ENCODE measurements at regions not wholly inside any gene's neighbourhood (a gene's known extent, or its start where the extent isn't known, plus 50 kb on each side); places are given as distances from the start of the nearest gene placed in this dataset.

DNA sequence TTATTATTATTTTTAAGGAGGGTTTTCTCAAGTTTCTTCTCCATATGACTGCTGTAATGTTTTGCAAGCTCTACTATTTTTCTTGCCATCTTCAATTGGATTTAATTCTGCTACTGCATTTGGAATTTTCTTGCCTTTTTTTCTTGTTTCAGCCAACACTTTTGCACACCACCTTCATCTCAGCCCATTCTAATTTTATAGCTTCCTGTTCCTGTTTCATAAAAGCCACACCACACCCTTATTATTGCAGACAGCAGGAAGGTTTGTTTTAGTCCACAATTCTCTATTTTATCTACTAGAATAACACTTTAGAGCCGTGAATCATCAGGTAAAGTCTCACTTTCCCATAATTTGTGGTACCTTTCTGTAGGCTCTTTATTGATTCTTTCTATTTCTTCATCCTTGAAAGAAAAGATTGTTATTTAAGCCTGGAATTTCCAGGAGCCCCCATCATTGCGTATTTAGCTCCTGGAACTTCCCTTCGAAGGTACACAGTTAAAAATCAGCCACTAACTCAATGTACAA lies 209.3 kb upstream of the TBX20 start:
- no peak overlapping the region for H3K4me3 ChIP-seq (ENCODE audit: low read depth, low read length)
- TF ChIP-seq, protein P1, sequence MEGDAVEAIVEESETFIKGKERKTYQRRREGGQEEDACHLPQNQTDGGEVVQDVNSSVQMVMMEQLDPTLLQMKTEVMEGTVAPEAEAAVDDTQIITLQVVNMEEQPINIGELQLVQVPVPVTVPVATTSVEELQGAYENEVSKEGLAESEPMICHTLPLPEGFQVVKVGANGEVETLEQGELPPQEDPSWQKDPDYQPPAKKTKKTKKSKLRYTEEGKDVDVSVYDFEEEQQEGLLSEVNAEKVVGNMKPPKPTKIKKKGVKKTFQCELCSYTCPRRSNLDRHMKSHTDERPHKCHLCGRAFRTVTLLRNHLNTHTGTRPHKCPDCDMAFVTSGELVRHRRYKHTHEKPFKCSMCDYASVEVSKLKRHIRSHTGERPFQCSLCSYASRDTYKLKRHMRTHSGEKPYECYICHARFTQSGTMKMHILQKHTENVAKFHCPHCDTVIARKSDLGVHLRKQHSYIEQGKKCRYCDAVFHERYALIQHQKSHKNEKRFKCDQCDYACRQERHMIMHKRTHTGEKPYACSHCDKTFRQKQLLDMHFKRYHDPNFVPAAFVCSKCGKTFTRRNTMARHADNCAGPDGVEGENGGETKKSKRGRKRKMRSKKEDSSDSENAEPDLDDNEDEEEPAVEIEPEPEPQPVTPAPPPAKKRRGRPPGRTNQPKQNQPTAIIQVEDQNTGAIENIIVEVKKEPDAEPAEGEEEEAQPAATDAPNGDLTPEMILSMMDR (IDR thresholded peaks at IDR 0.05; ENCODE audit: low read depth, low read length) = no peak

DNA sequence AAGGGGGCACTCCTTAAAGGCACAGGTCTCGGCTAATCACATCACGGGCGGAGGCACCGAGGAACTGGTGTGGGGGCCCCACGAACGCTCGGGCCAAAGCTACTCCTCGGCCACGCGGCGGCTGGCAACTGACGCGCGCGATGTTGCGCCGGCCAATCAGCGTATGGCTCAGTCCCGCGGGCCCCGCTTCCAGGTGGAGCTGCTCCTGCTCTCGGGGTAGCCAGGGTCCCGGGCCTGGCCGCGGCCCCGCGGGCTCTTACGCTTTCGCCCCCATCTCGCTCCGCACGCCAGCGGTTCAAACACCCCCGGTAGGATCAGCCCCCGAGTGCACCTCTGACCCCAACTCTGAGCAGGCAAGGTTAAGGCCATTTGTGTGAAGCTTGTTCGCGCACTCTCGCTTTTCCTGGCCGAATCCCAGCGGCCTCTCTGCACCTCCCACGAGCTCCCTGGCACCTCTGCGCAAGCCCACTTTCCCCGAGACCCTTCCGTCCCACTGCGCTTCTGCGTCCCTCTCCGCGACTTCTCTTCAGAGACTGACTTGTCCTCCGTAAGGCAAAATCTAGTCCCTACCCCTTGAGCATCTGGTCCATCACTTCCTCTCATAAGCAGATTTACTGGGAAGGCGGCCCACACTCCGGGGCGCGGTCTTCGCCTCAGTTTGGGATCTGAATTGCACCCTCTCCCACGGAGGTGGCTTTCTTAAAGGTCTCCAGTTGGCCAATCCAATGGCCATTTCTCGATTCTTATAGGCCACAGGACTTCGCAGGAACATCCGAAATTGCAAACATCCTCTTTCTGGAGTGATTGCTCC lies 200.9 kb upstream of the TBX20 start:
- H3K4me3 ChIP-seq (ENCODE audit: low read depth, low read length) = no peak overlapping the region

DNA sequence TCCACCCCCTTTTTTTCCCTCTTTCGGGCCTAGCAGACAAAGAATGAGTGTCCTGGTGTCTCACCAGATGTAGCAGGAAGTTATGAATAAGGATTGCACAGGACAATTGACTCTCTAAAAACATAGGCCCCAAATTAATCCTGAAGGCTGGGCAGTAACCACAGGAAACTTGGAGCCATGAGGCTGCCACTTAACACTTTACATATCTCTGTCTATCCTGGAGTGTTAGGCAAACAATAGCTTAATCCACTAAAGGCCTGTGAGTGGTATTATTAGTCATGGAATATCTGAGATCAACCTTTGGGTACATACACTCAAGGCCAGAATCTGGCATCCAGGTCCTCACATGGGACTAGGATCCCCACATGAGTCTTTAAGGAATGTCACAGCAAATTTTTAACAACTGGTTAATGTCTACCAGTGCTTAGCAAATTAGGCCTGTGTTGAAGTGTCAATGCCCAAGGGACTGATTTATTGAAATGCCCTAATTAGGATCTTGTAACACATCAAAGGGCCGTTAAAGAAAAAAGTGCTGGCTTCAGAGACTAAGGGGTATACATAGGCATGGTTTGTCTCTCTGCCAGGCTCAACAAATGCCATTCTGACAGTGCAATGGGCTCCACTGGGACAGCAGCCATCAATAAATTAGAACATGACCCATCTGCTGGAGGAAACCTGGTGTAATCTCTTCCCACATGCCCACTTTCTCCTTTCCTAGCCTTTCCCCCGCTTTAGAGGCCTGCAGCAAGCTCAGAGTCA lies 196.7 kb upstream of the TBX20 start:
- TF ChIP-seq, protein P1 (IDR thresholded peaks at IDR 0.05; ENCODE audit: low read depth, low read length) = no peak
- no peak overlapping the region for H3K4me3 ChIP-seq (ENCODE audit: low read depth, low read length)

More for the DNA sequence above, 200.9 kb upstream of the TBX20 start:
- TF ChIP-seq, protein P1 (IDR thresholded peaks at IDR 0.05; ENCODE audit: low read depth, low read length) = no peak

DNA sequence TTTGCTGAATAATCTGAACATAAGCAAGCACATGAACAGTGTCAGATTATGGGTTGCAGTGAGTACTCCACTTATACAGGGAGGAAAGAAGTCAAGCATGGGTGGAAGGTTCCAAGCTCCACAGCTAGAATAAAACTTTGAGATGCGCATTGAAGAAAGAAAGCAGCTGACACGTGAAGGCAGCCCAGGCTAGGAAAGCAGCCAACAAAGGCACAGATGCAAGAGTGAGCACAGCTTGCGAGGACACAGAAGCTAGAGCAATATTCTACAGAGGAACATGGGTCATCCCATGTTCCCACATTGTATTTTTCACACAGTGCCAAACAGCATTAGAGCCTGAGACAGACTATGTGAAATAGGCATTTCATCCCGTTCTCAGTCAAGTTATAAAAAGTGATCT lies 194.6 kb upstream of the TBX20 start:
- H3K4me3 ChIP-seq (ENCODE audit: low read depth, low read length) = no peak overlapping the region
- TF ChIP-seq, protein P1 (IDR thresholded peaks at IDR 0.05; ENCODE audit: low read depth, low read length) = no peak

DNA sequence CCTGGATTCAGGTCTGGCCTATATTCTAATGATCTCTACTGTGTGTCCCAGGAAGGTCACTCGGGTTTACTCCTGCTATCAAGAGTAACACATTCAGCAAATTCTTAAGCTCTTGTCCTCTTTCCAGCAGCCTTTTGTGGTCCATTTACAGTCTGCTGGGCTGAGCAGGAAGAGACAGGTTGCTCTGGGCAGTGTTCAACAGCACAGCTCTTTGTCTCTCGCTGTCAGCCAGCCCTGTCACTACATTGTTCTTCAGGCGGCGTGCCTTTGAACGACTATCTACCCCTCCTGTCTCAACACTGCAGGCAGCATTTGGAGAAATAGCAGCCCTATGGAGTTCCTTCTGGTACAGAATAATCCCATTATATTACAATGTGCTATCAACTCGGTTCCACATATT lies 192.2 kb upstream of the TBX20 start:
- H3K4me3 ChIP-seq (ENCODE audit: low read depth, low read length) = no peak overlapping the region
- TF ChIP-seq, protein P1 (IDR thresholded peaks at IDR 0.05; ENCODE audit: low read depth, low read length) = no peak

DNA sequence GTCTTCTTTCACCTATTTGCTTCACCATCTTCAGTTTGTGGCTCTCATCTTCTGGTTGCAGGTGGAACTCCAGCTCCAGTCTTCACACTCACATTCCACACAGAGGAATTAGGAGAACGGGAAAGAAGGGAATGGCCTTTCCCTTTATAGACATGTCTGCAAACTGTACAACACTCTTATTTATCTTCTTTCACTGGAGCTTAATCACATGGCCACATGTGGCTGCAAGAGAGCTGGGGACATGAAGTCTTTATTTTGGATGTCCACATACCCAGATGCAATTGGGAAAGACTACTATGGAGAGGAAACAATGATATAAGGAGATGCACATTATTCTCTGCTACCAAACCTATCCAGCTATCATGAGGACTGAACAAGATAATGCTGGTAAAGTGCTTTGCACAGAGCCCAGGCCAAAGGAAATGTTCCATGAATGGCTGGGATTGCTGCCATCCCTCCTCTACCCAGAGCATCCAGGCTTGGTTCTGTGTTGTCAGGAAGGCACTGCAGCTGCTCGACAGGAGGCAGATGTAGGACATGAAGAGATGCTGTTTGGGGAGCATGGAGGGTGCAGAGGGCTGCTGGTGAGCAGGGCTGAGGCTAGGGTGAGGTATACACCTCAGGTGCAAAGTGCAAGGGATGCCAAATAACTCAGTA lies 183.8 kb upstream of the TBX20 start:
- no peak overlapping the region for H3K4me3 ChIP-seq (ENCODE audit: low read depth, low read length)
- TF ChIP-seq, protein P1 (IDR thresholded peaks at IDR 0.05; ENCODE audit: low read depth, low read length) = no peak
